RCC 7860 (cell line): ENCODE measurements at regions not wholly inside any gene's neighbourhood (a gene's known extent, or its start where the extent isn't known, plus 50 kb on each side); places are given as distances from the start of the nearest gene placed in this dataset.

Experiments used
- DNase-seq: peaks from one replicate; pipeline ENCODE4 v3.0.0-alpha.2; 2015; ENCODE audit warnings: low spot score
- FAIRE-seq: peaks from 2 replicates; lab custom pipeline; 2012; peaks lifted over from hg19 to GRCh38; lab: Jason Lieb, UNC

GRCh38 chr2:118527571-118527970 is 319.9 kb downstream of the EN1 start:
- FAIRE-seq (no peak), DNase-seq (no peak)

- no peak for FAIRE-seq
- DNase-seq: no peak
Measured at GRCh38 chr2:118525346-118525745, 322.1 kb downstream of the EN1 start.

DNA sequence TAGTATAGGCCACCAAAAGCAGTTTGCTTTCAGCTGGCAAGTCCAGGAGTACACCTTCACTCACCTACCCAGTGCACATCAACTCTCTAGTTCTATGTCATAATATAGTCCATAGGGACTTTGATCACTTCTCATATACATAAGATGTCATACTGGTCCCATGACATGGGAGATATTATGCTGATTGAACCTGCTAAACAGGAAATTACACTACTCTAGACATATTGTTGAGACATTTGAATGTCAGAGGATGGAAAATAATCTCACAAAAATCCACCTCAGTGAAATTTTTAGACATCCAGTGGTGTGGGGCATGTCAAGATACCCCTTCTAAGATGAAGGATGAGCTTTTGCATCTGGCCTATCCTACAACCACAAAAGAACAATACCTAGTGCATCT is 322.5 kb downstream of the EN1 start:
- FAIRE-seq: no peak

DNA sequence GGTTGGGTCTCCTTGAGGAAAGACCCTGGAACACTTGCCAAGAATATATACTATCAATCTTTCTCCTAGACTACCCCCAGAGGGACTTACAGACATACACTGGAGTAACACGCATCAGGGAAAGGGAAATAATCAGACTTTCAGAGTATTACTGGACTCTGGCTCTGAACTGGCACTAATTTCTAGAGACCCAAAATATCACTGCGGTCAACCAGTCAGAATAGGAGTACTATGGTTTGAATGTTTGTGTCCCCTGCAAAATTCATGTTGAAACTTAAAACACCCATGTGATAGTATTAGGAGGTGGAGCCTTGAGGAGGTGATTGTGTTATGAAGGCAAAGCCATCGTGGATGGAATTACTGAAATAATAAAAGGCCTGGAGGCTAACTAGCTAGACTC is 323.7 kb downstream of the EN1 start:
- FAIRE-seq (no peak), DNase-seq (no peak)

More for the DNA sequence above, 322.5 kb downstream of the EN1 start:
- DNase-seq: no peak

- DNase-seq (no peak), FAIRE-seq (no peak)
Measured at GRCh38 chr2:118521960-118522359, 325.5 kb downstream of the EN1 start.

GRCh38 chr2:118521272-118521671 is 326.2 kb downstream of the EN1 start:
- DNase-seq (no peak), FAIRE-seq (no peak)

- DNase-seq (no peak), FAIRE-seq (no peak)
Measured at GRCh38 chr2:118520246-118520645, 327.2 kb downstream of the EN1 start.

DNA sequence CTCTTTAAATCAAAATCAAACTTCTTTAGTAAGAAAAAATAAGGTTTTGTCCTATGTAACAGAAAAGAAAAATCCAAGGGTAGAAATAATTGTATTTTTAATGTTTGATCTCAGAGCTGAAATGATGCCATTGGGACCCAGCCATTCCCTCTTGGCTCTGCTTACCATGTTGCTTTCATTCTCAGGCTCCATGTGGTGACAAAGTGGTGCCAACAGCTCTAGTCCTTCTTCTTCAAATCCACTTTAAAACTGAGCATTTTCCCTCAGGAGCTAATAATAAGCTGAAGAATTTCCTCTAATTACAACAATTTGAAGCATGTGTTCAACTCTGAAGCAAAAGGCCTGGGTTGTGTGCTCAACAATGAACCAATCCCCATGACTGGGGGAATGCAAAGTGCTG is 327.9 kb downstream of the EN1 start:
- FAIRE-seq: no peak
- DNase-seq: no peak

GRCh38 chr2:118510807-118511206 is 336.6 kb downstream of the EN1 start:
- no peak for FAIRE-seq
- no peak for DNase-seq

GRCh38 chr2:118509319-118510004 is 338.0 kb downstream of the EN1 start:
- no peak for FAIRE-seq

GRCh38 chr2:118508282-118508681 is 339.2 kb downstream of the EN1 start:
- DNase-seq (no peak), FAIRE-seq (no peak)

More at GRCh38 chr2:118509319-118510004, 338.0 kb downstream of the EN1 start:
- no peak for DNase-seq

DNA sequence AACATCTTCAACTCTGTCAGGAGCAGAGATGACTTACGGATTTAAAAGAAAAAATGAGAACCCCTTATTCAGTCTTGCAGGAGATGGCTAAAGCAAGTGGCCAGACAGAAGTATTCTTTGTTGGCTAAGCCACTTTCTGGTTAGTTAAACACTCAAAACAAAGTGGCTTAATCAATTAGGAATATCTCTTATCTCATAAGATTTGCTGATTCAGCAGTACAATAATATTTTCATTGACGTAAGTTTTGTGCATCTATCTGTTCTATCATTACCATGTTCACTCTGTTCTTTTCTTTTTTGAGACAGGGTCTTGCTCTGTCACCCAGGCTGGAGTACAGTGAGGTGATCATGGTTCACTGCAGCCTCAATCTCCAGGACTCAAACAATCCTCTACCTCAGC is 342.0 kb downstream of the EN1 start:
- no peak for DNase-seq
- no peak for FAIRE-seq

DNA sequence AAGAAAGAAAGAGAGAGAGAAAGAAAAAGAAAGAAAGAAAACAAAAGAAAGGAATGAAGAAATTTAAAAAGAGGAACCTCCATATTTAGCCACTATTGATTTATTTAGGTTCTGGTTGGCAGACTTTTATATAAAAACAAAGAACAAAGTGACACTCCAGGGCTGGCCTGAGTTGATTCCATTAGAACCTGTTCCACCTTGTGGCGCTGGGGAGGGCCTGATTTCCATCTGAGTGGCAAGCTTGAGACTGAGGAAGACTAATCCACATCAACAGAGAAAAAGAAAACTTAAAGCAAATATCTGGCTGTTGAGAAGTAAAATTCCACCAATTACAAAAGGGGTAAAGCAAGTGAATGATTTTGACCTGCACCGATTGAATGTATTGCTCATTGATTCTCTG is 345.3 kb downstream of the EN1 start:
- FAIRE-seq (no peak), DNase-seq (no peak)

GRCh38 chr2:118498943-118499342 is 348.5 kb downstream of the EN1 start:
- FAIRE-seq (no peak), DNase-seq (no peak)

- FAIRE-seq (no peak), DNase-seq (no peak)
Measured at GRCh38 chr2:118496870-118497611, 350.4 kb downstream of the EN1 start.

DNA sequence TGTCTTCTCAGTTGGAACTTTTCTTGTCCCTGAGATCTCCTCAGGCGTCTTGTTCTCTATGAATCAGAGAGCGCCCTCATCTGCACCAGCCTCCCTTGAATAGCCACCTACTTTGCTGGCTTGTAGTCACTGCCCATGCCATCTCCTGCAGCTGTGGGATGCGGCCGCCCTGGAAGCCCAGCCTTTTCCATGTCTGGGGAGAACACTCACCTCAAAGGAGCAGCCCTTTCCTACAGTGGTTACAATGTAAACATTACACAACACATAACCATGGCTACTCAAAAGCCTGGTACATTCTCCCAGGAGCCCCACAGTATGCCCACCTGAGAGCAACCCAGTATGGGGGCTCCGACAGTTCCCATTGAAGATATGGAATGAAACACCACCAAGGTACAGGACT is 351.0 kb downstream of the EN1 start:
- FAIRE-seq: no peak
- no peak for DNase-seq

- no peak for DNase-seq
- no peak for FAIRE-seq
Measured at GRCh38 chr2:118495290-118495689, 352.2 kb downstream of the EN1 start.

DNA sequence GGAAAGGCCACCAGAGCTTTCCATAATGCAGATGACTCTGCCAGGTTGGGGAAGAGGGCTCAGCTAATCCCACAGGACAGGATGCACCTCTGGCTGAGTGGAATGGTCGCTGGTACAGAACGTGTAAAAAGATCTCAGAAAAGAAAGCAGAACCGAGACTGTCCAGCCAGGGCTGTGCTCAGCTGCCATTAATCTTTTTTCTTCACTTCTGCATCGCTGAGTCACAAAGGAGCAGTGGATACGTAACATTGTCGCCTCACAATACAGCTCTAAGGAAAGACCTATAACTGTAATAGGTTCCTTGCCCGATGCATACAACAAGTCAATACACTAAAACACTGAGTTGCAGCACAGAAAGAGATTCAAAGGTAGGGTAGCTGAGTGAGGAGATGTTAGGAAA is 354.2 kb downstream of the EN1 start:
- no peak for FAIRE-seq

GRCh38 chr2:118492335-118492734 is 355.1 kb downstream of the EN1 start:
- DNase-seq (no peak), FAIRE-seq (peak; percentile 41)

More for the DNA sequence above, 354.2 kb downstream of the EN1 start:
- DNase-seq: no peak

DNA sequence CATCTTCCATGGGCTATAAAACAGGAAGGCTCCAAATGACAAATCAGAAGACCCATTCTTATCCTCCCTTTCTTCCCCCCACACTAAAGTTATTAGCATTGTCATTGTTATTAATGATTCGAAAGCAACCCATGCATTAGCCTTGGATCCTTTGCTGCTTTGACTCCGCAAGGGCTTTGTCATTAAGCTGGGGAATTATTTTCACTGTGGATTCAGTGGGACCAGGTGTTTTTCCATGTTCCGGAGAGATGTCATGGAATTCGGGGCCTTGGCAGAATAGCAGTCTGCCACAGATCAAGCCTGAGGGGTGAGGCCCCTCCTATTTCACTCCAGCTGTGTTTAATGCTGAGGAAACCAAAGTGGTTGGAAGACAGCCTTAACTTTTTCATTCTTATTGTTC is 357.1 kb downstream of the EN1 start:
- DNase-seq (no peak), FAIRE-seq (no peak)

- FAIRE-seq: no peak
- DNase-seq: no peak
Measured at GRCh38 chr2:118489712-118490299, 357.6 kb downstream of the EN1 start.

GRCh38 chr2:118481299-118481698 is 366.1 kb downstream of the EN1 start:
- DNase-seq (no peak), FAIRE-seq (no peak)
